IMR-90 (cell line): ENCODE measurements at regions not wholly inside any gene's neighbourhood (a gene's known extent, or its start where the extent isn't known, plus 50 kb on each side); places are given as distances from the start of the nearest gene placed in this dataset.

Source experiments
- ATAC-seq: fragments of 200-7000 bp; cut with Tn5 transposase; 2 replicates; pipeline ENCODE4 v1.9.1; 2020; ENCODE audit warnings: low read depth, mild to moderate bottlenecking, moderate library complexity
- BruUV-seq: library from RNA; stranded (reverse); fragments of 400-500 nt; replicated peaks from 2 replicates; lab custom pipeline; 2021; lab: Mats Ljungman, UMichigan
- CTCF ChIA-PET: fragments of 300-600 bp; formaldehyde crosslinking; extraction: SDS; loops from one replicate; lab custom pipeline; 2021; ENCODE audit warnings: antibody characterized with exemption; lab: Yijun Ruan, JAX
- POLR2A ChIA-PET: fragments of 300-600 bp; sonication (Branson Sonifier 250); formaldehyde crosslinking; loops from one replicate; lab custom pipeline; 2022; ENCODE audit warnings: antibody characterized with exemption; ENCODE audit not compliant: unreplicated experiment; lab: Charles Lee
- DNase-seq: peaks from one replicate; pipeline ENCODE4 v3.0.0; 2013
- H2AFZ ChIP-seq: replicated peaks from 2 replicates; pipeline ENCODE3; 2013; ENCODE audit warnings: low read length, mild to moderate bottlenecking; ENCODE audit not compliant: poor library complexity
- H2AK5ac ChIP-seq: 2 replicates; pipeline ENCODE4 v1.6.1; 2013; ENCODE audit warnings: low read depth, low read length, inconsistent platforms
- H2AK9ac ChIP-seq: replicated peaks from 2 replicates; pipeline ENCODE3; 2013; ENCODE audit warnings: mild to moderate bottlenecking, low read depth, low read length, moderate library complexity; ENCODE audit not compliant: poor library complexity
- H2BK120ac ChIP-seq: 2 replicates; pipeline ENCODE4 v1.6.1; 2013; ENCODE audit warnings: low read depth, low read length, inconsistent platforms
- H2BK15ac ChIP-seq: 3 replicates; pipeline ENCODE4 v1.6.1; 2013; ENCODE audit warnings: low read depth, low read length, inconsistent platforms
- H2BK20ac ChIP-seq: 2 replicates; pipeline ENCODE4 v1.6.1; 2013; ENCODE audit warnings: low read depth, mild to moderate bottlenecking, inconsistent platforms, low read length, moderate library complexity
- H2BK5ac ChIP-seq: 2 replicates; pipeline ENCODE4 v1.6.1; 2013; ENCODE audit warnings: mild to moderate bottlenecking, low read depth, low read length, inconsistent platforms; ENCODE audit not compliant: poor library complexity, severe bottlenecking
- H3K14ac ChIP-seq: replicated peaks from 2 replicates; pipeline ENCODE4 v1.6.1; 2013; ENCODE audit warnings: low read depth, low read length, inconsistent platforms
- H3K18ac ChIP-seq: 2 replicates; pipeline ENCODE4 v1.6.1; 2013; ENCODE audit warnings: low read depth, low read length, control low read depth
- H3K23ac ChIP-seq: 2 replicates; pipeline ENCODE4 v1.6.1; 2013; ENCODE audit warnings: low read depth, low read length, inconsistent platforms
- H3K27ac ChIP-seq: 2 replicates; pipeline ENCODE4 v1.5.1; 2013; ENCODE audit warnings: mild to moderate bottlenecking, control low read depth, low read length; ENCODE audit not compliant: insufficient read depth
- H3K27me3 ChIP-seq: 2 replicates; pipeline ENCODE4 v1.6.1; 2013; ENCODE audit warnings: low read length; ENCODE audit not compliant: control insufficient read depth, insufficient read depth
- H3K36me3 ChIP-seq: 2 replicates; pipeline ENCODE4 v1.6.1; 2013; ENCODE audit warnings: low read length, mixed read lengths; ENCODE audit not compliant: control insufficient read depth, insufficient read depth
- H3K4ac ChIP-seq: 2 replicates; pipeline ENCODE4 v1.6.1; 2013; ENCODE audit warnings: low read depth, low read length, inconsistent platforms
- H3K4me1 ChIP-seq: 2 replicates; pipeline ENCODE4 v1.6.1; 2013; ENCODE audit warnings: low read length, mixed read lengths; ENCODE audit not compliant: control insufficient read depth, insufficient read depth
- H3K4me2 ChIP-seq: 2 replicates; pipeline ENCODE4 v1.6.1; 2013; ENCODE audit warnings: low read depth, mild to moderate bottlenecking, control low read depth, low read length, moderate library complexity
- H3K4me3 ChIP-seq: 2 replicates; pipeline ENCODE4 v1.5.1; 2013; ENCODE audit warnings: low read depth, mild to moderate bottlenecking, control low read depth, low read length, moderate library complexity; ENCODE audit not compliant: insufficient read depth
- H3K56ac ChIP-seq: 2 replicates; pipeline ENCODE4 v1.6.1; 2013; ENCODE audit warnings: low read length, inconsistent platforms; ENCODE audit not compliant: insufficient read depth; ENCODE audit errors: extremely low read depth
- H3K79me1 ChIP-seq, 2 experiments: 2 replicates each; pipeline ENCODE4 v1.6.1; 2013; ENCODE audit warnings: low read length in 2 of 2, inconsistent platforms in 1 of 2, low read depth in 1 of 2
- H3K9ac ChIP-seq: 2 replicates; pipeline ENCODE4 v1.6.1; 2013; ENCODE audit warnings: low read depth, low read length, control low read depth
- H3K9me1 ChIP-seq: 2 replicates; pipeline ENCODE4 v1.6.1; 2013; ENCODE audit warnings: low read length, inconsistent platforms; ENCODE audit not compliant: insufficient read depth
- H3K9me3 ChIP-seq: 2 replicates; pipeline ENCODE4 v1.6.1; 2013; ENCODE audit warnings: low read length; ENCODE audit not compliant: control insufficient read depth, insufficient read depth
- H4K20me1 ChIP-seq: 2 replicates; pipeline ENCODE4 v1.6.1; 2013; ENCODE audit warnings: low read length, inconsistent platforms; ENCODE audit not compliant: insufficient read depth
- H4K5ac ChIP-seq: 2 replicates; pipeline ENCODE4 v1.6.1; 2013; ENCODE audit warnings: mild to moderate bottlenecking, low read depth, low read length, control low read depth
- H4K8ac ChIP-seq, 2 experiments: 2 replicates each; pipeline ENCODE4 v1.6.1; 2013; ENCODE audit warnings: low read depth in 2 of 2, low read length in 2 of 2, control low read depth in 1 of 2, inconsistent platforms in 1 of 2
- H4K91ac ChIP-seq: 2 replicates; pipeline ENCODE4 v1.6.1; 2013; ENCODE audit warnings: low read depth, low read length, inconsistent platforms; ENCODE audit not compliant: insufficient read depth
- CEBPB ChIP-seq: IDR thresholded peaks from 2 replicates; pipeline ENCODE4 v1.6.1; 2012; ENCODE audit warnings: low read depth, low read length, improper control_type of control experiment
- FOS ChIP-seq: fragments of 150-350 bp; IDR thresholded peaks from 2 replicates; pipeline ENCODE4 v1.6.1; 2016; ENCODE audit warnings: low read depth, low read length
- NFE2L2 ChIP-seq: fragments of 150-350 bp; IDR thresholded peaks from 2 replicates; pipeline ENCODE4 v1.6.1; 2016; ENCODE audit warnings: low read depth, mild to moderate bottlenecking, low read length
- POLR2A ChIP-seq: IDR thresholded peaks from 2 replicates; pipeline ENCODE4 v1.6.1; 2012; ENCODE audit warnings: mild to moderate bottlenecking, low read depth, low read length
- RAD21 ChIP-seq: IDR thresholded peaks from 2 replicates; pipeline ENCODE4 v1.6.1; 2012; ENCODE audit warnings: low read length, improper control_type of control experiment
- RCOR1 ChIP-seq: IDR thresholded peaks from 2 replicates; pipeline ENCODE4 v1.6.1; 2012; ENCODE audit warnings: mild to moderate bottlenecking, low read length, improper control_type of control experiment; ENCODE audit not compliant: insufficient replicate concordance
- SMC3 ChIP-seq: fragments of 150-350 bp; IDR thresholded peaks from 2 replicates; pipeline ENCODE4 v1.6.1; 2016; ENCODE audit warnings: low read depth, mild to moderate bottlenecking, antibody characterized with exemption, low read length, moderate library complexity
- WGBS, 2 experiments: methylation state at CpG; one replicate each; pipeline versions ENCODE4 v1.1.5 to v1.1.7; 2013; ENCODE audit warnings: missing lambda C conversion rate in 2 of 2; ENCODE audit not compliant: insufficient read length in 1 of 2; ENCODE audit errors: extremely low coverage in 2 of 2; 5-methylcytosine and 5-hydroxymethylcytosine counted together
- dilution Hi-C: fragments of 300-500 bp; cut with HindIII; formaldehyde crosslinking; loops from one replicate; pipeline ENCODE4 v1.14.3; 2018; ENCODE audit warnings: low sequenced_read_pairs; ENCODE audit not compliant: unreplicated experiment
- in situ Hi-C: fragments of 300-500 bp; cut with MboI; formaldehyde crosslinking; loops from 3 replicates; pipeline ENCODE4 v1.14.3; 2019; ENCODE audit warnings: low sequenced_read_pairs, inconsistent platforms, mixed read lengths
- intact Hi-C: fragments of 100-400 bp; cut with micrococcal nuclease; formaldehyde crosslinking; loops from 2 replicates; pipeline ENCODE4 v1.10.0; 2022
- TF ChIP-seq, protein P1 (sequence below): fragments of 150-350 bp; IDR thresholded peaks from 2 replicates; pipeline ENCODE4 v1.6.1; 2017; ENCODE audit warnings: mild to moderate bottlenecking, antibody characterized with exemption, low read length, low read depth
- TF ChIP-seq, protein P2 (sequence below): conservative IDR thresholded peaks from 2 replicates; pipeline ENCODE4 v1.5.1; 2012; ENCODE audit warnings: mild to moderate bottlenecking, low read depth, low read length, improper control_type of control experiment
- TF ChIP-seq, protein P3 (sequence below): fragments of 150-350 bp; IDR thresholded peaks from 2 replicates; pipeline ENCODE4 v1.6.1; 2016; ENCODE audit warnings: low read depth, mild to moderate bottlenecking, low read length, moderate library complexity, borderline replicate concordance

DNA sequence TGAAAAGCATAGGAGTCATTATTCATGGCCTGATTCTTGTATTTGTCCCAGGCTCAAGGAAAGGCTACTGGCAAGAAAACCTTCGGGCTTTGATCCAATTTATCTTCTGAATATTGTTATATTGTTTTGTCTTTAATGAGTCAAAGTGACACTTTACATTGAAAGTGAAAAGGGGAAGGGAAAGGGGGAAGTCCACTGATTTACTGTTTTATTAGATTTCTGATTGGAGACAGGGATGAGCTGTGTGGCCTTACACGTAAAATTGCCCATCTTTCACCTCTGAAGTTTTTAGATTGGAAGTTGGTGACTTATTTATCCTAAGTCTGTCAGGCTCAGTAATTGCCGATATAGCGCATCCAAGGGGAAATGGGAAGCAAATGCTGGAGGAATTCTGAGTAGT, 843.8 kb upstream of the LRRTM1 start:
- Histone ChIP-seq H3K9ac (no peak overlapping the region), H3K27ac (no peak overlapping the region), H3K23ac (no peak overlapping the region), H3K4me3 (no peak overlapping the region), H4K5ac (no peak overlapping the region), H2AK9ac (no peak overlapping the region), H4K91ac (no peak overlapping the region), H3K36me3 (no peaks in the 10 kb centered on the region), H3K4me1 (no peaks in the 10 kb centered on the region), H3K9me3 (peaks cover 10% of the 10 kb centered on the region), H4K20me1 (no peaks in the 10 kb centered on the region), H2BK120ac (no peak overlapping the region), H2BK15ac (no peak overlapping the region), H2AK5ac (no peak overlapping the region), H2AFZ (no peak overlapping the region), H3K56ac (no peak overlapping the region), H4K8ac (no peak overlapping the region), H3K27me3 (no peaks in the 10 kb centered on the region), H2BK5ac (no peak overlapping the region), H2BK20ac (no peak overlapping the region), H3K79me1 (no peaks in the 10 kb centered on the region), H3K14ac (no peak overlapping the region), H3K4me2 (no peak overlapping the region), H3K4ac (no peak overlapping the region), H3K9me1 (no peaks in the 10 kb centered on the region), H3K18ac (no peak overlapping the region)
- BruUV-seq = no TSS peak
- DNase-seq (no peak), ATAC-seq (no peak)
- in situ Hi-C loops = no loop called here
- intact Hi-C loops = no loop called here
- dilution Hi-C loops = no loop called here
- POLR2A ChIA-PET = no interaction called here
- CTCF ChIA-PET = no interaction called here
- WGBS, 2 experiments = no CpG with 5 or more reads among the region's 4 CpGs
- TF ChIP-seq CEBPB (no peak), SMC3 (no peak), RAD21 (no peak), NFE2L2 (no peak), RCOR1 (no peak), POLR2A (no peak), FOS (no peak)
- TF ChIP-seq, protein P1, sequence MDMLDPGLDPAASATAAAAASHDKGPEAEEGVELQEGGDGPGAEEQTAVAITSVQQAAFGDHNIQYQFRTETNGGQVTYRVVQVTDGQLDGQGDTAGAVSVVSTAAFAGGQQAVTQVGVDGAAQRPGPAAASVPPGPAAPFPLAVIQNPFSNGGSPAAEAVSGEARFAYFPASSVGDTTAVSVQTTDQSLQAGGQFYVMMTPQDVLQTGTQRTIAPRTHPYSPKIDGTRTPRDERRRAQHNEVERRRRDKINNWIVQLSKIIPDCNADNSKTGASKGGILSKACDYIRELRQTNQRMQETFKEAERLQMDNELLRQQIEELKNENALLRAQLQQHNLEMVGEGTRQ = no peak
- TF ChIP-seq, protein P2, sequence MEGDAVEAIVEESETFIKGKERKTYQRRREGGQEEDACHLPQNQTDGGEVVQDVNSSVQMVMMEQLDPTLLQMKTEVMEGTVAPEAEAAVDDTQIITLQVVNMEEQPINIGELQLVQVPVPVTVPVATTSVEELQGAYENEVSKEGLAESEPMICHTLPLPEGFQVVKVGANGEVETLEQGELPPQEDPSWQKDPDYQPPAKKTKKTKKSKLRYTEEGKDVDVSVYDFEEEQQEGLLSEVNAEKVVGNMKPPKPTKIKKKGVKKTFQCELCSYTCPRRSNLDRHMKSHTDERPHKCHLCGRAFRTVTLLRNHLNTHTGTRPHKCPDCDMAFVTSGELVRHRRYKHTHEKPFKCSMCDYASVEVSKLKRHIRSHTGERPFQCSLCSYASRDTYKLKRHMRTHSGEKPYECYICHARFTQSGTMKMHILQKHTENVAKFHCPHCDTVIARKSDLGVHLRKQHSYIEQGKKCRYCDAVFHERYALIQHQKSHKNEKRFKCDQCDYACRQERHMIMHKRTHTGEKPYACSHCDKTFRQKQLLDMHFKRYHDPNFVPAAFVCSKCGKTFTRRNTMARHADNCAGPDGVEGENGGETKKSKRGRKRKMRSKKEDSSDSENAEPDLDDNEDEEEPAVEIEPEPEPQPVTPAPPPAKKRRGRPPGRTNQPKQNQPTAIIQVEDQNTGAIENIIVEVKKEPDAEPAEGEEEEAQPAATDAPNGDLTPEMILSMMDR = no peak
- TF ChIP-seq, protein P3, sequence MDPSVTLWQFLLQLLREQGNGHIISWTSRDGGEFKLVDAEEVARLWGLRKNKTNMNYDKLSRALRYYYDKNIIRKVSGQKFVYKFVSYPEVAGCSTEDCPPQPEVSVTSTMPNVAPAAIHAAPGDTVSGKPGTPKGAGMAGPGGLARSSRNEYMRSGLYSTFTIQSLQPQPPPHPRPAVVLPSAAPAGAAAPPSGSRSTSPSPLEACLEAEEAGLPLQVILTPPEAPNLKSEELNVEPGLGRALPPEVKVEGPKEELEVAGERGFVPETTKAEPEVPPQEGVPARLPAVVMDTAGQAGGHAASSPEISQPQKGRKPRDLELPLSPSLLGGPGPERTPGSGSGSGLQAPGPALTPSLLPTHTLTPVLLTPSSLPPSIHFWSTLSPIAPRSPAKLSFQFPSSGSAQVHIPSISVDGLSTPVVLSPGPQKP = no peak
